ENCODE measurements at regions not wholly inside any gene's neighbourhood (a gene's known extent, or its start where the extent isn't known, plus 50 kb on each side); places are given as distances from the start of the nearest gene placed in this dataset.

DNA sequence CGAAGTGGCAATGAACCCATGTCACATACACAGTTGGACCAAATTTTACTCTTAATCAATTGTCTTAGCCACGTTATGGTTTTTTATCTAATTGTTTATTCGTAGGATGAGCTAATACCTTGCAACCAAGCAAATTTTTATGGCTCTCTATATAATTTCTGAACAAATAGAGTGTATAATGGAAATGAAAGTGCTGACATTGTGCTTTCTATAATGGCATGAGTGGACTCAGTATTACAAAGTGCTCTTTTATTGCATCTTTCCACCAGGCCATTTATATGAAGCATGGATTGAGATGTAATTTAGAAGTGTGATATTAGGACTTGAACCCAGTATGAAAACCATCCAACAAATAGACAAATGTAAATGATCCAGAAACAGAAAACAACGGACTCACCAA lies 1096.0 kb downstream of the DTWD2 start:
- DNase-seq (ENCODE audit: low spot score): no peak

DNA sequence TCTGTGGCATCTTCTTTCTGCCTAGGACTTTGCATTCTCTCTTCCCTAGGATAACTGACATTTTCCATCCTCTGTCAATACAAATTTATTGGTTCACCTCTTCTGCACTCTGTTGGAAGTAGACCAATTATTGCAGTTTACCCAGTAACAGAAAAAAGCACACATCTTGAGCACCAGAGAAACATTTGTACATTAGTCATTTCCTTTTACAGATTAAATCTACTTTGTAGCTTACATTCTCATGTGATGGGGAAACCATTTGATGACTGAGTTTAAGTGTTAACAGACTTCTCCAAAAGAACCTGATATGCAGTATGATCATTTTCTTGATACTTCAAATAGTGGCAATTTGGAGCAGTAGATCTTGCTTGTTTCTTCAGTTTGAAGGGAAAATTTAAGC lies 1098.8 kb downstream of the DTWD2 start:
- DNase-seq (ENCODE audit: low spot score): no peak

DNA sequence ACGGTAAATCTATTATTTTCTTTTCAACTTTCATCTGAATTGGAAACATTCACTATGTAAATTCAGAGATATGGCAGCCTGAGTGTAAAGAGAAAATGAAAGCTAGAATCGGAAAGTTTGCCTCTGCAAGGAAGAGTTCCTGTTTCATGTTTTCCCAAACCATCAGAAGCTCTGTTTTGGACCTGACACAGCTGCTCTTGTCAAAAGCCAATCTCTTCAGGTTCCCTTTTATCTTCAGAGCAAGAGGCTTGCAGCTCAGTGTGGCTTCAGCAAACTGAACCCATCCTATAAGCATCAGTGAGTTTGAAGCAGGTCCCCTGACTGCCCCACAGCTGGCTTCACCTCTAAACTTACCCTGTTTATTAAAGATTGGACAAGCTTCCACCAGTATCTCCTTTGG lies 1099.7 kb downstream of the DTWD2 start:
- no peak for DNase-seq (ENCODE audit: low spot score)

DNA sequence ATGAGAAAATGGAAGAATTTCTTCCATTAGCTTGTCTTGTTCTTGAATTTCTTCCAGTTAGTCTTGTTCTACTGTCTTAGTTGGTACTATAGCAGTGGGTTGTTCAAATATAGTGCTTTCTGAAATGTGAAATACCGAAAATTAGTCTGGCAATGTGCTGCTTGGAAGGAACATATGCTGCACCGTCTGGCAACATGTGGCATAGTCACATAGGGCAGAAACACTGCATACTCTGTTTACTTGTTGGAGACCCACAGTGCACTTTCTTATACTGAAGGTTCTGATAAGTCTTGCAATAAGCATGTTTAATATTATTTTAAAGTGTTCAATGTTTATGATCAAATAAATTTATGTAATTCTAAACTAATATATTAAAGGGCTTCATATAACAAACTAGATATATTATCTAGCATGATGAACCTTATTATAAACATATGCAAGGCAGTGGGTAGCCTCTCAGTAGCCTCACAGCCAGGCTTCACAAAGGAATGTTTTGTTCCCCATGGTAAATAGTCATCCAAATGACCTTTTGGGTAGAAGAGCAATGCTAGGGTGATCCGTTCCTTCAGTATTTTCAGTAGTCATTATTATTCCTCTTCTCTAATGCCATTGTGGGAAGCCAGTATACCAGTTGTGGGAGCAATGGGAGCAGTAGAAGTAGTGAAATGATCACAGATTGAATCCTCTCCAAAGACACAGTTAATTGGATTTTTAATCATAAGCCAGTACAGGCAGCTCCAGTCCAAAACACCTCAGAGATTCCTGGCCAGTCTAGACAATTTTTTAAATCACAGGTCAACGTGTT lies 1106.7 kb downstream of the DTWD2 start:
- DNase-seq (ENCODE audit: low spot score): no peak

DNA sequence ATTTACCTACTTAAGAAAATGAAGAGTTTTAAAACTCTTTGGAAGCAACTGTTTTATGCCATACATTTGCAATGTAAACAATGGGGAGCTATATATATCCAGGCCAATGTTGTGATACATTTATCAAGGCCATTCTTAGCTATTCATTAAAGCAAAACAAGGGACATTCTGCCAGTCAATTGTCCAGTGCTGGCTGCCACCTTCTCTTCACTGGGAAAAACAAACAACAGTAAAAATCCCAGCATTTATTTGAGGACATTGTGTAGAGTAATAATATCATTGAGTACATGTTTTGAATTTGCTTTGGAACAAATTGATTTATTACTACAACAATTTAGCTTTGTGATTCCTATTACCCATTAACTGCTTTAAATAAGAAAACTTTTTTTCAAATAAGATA lies 1107.4 kb downstream of the DTWD2 start:
- no peak for DNase-seq (ENCODE audit: low spot score)

DNA sequence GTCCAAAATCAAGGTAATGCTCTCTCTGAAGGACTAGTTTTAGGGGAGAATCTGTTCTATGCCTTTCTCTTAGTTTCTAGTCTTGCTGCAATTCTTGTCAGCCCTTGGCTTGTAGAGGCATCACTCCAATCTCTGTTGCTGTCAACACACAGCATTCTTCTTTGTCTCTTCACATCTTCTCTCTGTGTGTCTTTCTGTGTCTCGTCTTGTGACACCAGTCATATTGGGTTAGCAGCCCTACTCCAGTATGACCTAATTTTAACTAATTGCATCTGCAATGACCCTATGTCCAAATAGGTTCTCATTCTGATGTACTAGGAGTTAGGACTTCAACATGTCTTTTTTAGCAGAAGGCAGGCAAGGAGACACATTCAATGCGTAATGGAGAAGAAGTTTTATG lies 1110.6 kb downstream of the DTWD2 start:
- DNase-seq (ENCODE audit: low spot score): no peak

DNA sequence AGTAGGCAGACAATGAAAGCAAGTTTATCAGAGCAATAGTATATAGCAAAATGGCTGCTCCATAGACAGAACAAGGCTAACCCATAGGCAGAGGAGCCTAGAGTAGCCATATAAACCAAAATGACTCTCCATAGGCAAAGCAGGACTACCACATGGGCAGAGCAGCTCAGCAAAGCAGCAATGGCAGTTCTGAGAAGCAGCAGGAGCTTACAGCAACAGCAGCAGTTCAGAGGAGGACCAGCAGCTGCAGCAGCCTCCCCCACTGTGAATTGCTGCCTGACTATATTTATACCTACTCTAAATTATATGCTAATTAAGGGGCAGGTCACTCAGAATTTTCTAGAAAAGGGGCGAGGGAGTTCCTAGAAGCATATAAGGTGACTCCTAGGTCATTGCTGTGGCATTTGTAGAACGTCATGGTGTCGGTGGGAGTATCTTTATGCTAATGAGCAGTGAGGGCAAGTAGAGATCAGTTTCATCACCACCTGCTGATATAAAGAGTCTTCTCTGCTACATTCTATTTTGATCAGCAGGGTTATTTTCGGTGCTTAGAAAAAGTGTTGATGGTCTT lies 1115.5 kb downstream of the DTWD2 start:
- no peak for DNase-seq (ENCODE audit: low spot score)

DNA sequence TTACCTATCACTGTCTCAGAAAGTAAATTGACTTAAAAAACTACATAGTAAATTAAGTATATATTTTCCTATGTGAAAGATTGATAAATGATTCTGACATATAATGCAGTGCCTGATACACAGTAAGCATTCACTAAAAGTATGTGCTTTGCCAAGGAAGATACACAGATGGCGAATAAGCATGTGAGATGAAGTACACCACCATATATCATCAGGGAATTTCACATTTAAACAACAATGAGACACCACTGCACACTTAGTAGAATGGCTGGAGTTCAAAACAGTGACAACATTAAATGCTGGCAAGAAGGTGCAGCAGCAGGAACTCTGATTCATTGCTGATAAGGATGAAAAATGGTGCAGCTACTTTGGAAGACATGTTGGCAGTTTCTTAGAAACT lies 1118.8 kb downstream of the DTWD2 start:
- DNase-seq (ENCODE audit: low spot score): no peak

DNA sequence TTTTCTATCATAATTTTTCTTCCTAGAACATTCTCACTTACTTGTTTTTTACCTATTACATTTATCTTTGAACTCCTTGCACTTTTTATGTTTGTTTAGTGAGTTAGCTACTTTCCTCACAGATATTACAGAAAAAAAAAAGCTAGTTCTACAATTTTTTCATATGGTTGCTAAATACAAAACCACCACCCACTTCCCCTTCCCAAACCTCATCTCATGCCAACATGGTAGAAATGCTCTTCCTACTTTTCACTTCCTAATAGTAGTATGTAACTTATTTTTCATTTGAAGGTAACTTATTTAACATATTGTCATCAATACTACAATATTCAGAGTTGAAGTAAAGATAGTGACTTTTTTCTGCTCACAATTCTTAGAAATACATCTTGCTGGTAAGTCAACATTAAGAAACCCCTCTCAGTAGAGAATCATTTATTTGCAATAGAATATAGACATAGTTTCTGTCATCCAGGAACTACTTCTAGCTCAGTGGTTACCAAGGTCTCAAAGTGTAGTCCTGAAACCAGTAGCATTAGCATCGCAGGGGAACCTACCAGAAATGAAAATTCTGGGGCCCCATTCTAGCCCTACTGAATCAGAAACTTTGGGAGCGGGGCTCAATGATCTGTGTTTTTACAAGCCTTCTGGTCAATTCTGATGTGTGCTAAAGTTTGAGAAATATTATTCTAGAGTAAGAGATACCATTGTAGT lies 1124.6 kb downstream of the DTWD2 start:
- no peak for DNase-seq (ENCODE audit: low spot score)

DNA sequence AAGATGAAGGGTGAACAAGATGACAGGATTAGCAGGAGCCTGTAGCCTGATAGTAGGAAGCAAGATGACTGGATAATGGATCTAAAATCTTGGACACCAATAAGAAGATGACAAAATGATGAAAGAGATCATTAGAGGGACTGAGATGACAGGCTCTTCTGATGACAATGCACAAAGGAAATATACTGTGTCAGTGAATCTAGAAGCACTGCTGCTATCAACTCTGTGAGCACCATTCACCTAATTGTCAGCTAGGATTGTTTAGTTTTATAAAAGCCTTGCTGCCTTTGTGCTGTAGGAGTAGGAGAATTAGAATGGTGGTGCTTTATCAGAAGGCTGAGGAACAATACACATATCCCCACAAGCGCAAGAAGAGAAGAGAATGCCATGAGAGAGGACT lies 1127.8 kb downstream of the DTWD2 start:
- no peak for DNase-seq (ENCODE audit: low spot score)

DNA sequence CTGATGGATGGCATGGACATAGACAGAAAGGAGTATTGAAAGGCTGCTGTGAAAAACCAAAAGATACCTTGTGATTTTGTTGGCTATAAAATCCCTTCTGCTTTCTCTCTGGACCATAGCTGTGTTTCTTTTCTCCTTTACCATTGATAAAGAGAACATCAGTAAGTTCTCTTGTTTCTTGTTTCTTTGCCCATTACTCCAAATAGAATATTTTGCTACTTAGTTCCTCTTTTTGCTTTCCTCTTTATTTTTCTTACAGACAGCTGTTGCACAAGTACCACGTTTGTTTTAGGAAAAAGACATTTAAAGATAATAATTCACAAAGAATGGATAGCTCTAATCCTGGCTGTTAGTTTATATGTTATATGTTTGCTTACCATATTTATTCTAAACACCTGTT lies 1129.2 kb downstream of the DTWD2 start:
- no peak for DNase-seq (ENCODE audit: low spot score)

DNA sequence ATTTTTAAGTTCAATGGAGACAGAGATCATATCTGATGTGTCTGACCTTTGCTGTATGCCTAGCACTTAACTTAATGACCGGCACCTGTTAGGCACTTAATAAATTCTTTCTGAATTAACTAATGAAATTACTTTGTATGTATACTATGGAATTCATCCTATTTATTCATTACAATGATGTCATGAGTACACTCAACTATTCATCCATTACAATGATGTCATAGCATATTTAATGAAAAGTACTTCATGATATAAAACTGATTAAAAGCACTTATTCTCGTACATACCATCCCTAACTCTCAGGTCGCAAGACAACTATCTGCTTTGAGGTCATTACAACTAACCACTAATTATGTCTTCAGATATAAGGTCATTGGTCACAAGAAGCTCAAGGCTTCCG lies 1131.6 kb downstream of the DTWD2 start:
- DNase-seq (ENCODE audit: low spot score): no peak

DNA sequence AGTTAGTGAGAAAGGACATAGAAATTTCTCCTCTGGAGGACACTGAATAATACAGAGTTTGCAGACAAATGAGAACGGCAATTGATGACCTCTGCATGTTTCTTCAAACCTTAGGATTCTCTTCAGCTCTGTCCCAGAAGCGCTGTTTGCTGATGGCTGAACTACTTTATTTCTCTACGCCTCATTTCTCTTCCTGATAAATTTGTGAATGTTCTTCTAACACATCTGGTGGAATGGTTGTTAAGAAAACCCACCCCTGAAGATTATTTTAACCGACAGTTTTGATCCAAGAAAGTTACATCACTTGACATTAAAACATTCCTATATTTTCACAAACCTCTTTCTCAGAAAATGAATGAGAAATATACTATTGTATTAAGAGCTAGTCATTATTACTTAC lies 1150.6 kb downstream of the DTWD2 start:
- DNase-seq (ENCODE audit: low spot score): no peak

DNA sequence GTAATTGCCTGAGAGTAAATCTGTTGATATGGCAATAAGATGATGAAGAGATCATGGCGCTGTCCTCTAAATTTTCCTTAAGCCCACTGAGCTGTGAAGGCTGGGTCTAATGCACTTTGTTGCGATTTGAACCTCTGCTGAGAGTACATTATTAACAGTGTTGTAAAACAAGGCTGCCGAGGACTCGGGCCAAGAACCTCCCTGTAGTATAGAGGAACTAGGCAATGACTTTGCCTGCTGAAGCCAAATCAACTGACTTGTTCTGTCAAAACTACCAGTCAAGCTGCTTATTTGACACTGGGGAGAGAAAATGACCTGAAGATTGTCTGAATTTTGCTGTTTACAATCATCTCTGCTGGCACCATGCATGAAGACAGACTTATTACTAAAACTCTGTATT lies 1154.7 kb downstream of the DTWD2 start:
- no peak for DNase-seq (ENCODE audit: low spot score)

DNA sequence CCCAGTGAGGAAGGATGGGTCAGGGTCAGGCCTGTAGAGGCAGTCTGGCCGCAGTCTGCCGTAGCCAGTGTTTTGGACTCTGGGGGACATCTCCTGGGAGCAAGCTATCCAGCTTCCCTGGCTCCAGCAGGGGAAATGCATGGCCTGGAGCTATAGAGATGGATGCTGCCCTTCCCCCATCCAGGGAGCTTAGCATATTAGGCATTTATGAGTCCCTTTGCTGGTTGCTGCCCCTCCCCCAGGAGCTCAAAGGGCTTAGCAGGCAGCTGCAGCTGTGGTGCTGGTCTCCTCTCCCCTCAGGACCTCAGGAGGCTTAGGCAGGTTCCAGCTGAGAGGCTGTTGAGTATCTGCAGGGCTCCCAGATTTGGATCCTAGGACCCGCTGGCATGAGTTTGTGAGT lies 1158.7 kb downstream of the DTWD2 start:
- DNase-seq (ENCODE audit: low spot score): no peak

DNA sequence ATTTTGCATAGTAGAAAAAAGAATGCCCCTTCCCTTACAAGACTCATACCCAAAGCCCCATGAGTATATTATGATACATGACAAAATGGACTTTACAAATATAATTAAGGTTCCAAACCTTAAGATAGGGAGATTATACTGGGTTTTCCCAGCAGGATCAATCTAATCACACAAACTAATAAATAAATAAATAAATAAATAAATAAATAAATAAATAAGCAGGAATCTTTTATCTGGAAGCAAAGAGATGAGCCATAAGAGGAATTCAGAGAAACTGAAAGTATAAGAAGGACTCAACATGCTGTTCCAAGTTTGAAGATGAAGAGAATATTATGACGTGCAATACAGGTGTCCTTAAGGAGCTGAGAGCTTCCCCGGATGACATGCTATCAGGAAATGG lies 1174.5 kb downstream of the DTWD2 start:
- DNase-seq (ENCODE audit: low spot score): no peak

DNA sequence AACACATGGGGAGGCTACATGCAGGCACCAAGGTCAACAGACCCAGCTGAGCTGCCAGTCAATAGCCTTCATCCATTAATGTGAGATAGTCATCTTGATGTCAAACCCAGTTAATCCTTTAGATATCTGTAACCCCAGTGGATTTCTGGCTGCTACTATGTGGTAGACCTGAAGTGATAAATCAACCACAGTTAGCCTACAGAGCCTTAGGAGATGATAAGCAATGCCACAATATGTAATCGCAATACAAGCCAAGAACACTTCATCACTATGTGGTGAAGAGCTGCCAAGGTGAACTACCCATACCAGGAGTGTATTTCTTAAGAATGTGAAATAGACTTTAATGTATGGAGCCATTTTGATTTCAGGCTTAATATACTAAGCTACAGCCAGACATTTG lies 1175.5 kb downstream of the DTWD2 start:
- DNase-seq (ENCODE audit: low spot score): no peak

DNA sequence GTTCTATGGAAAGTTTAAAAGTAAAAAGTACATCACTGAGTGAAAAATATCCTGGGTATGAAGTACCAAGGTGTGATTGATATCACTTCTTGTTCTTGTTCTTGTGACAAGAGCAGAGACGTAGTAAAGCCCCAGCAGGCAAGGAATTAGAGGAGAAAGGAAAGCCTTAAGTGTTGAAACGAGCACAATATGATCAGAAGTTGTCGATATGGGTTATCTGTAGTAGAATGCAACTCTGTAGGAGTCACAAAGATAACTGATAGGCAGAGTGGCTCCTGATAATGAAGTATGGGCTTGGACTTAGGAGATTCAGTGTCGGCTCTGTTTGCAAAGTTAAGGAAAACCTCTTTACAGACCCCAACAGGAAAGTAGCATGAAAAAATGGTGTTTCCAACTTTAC lies 1179.1 kb downstream of the DTWD2 start:
- DNase-seq (ENCODE audit: low spot score): no peak

DNA sequence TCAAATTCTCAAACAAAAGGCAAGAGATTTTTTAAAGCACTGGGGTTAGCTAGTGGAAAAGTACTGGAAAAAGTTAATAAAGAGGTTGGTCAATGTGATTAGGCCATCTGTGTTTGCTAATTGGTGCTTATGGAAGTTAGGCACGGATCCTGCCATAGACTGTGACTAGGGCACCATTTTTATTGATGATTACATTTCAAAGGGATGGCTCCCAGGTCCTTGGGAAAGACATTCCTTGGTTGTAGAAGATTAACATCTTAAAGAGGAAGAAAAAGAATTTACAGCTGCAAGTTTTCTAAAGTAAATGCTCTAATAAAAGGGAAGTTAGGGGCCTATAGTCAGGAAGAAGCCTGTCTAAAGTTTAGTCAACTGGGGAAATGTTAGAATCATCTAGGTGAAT lies 1183.3 kb downstream of the DTWD2 start:
- no peak for DNase-seq (ENCODE audit: low spot score)

DNA sequence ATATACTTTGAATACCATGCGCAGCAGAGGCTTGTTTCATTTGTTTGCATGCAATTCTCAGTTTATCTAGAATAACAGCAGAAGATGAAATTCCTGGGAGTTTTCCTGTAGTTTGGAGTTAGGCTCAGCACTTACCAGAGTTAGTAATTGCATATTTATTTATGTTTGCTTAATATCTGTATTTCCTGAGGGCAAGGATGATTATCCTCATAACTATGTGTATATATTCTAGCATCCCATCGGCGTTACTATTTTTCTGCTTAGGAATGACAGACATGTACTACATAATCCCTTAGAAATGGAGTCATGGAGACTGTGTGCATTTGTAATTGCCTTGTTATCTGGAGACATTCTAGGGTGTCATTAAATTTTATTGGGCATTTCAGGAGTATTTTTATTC lies 1184.8 kb downstream of the DTWD2 start:
- no peak for DNase-seq (ENCODE audit: low spot score)

DNA sequence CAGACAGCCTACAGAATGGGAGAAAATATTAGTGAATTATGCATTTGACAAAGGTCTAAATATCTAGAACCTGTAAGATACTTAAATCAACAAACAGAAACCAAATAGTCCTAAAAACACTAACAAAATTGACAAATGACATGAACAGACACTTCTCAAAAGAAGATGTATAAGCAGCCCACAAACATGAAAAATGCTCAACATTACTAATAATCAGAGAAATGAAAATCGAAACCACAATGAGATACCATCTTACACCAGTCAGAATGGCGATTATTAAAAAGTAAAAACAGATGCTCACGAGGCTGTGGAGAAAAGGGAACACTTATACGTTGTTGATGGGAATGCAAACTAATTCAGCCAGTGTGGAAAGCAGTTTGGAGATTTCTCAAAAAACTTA lies 1186.8 kb downstream of the DTWD2 start:
- no peak for DNase-seq (ENCODE audit: low spot score)

DNA sequence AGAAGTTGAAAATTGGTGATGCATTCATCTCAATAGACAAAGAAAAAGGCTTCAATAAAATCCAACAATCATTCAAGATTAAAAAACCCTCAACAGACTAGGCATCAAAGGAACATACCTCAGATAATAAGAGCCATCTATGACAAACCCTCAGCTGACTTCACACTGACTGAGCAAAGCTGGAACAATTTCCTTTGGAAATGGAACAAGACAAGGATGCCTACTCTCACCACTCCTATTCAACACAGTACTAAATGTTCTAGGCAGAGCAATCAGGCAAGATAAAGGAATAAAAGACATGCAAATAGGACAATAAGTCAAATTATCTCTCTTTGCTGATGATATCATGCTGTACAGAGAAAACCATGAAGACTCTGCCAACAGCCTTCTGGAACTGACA lies 1188.1 kb downstream of the DTWD2 start:
- no peak for DNase-seq (ENCODE audit: low spot score)

DNA sequence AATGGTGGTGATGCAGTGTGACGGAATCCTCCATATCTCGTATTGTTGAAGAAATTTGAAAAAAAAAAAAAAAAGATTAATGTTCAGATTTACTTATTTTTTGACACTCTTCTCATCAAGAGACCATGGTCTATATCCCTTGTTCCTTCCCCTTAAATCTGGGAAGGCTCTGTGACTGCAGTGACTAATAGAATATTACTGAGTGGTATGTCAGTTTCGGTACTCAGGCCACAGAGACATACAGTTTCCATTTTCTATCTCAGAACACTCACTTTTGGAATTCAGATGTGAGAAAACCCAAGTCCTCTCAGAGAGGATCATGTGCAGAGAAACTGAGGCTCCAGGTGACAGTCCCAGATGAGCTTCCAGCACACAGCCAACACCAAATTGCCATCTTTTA lies 1193.5 kb downstream of the DTWD2 start:
- no peak for DNase-seq (ENCODE audit: low spot score)

DNA sequence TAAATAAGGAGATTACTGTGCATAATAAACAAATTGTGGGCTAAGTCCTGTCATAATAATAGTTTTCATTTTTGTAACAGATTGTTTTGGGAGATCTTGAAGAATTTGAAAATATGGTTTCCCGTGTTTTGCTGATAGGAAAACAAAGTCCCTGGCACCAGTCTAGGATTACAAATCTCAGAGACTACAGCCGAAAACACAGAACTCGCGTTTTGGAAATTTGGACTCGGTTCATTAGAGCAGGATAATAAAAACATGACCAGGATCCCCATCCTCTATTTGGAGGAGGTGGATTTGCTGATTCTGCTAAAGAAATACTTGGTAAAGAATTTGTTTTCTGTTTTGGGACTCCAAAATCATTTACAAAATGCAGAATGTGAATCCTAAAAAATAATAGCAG lies 1194.4 kb downstream of the DTWD2 start:
- no peak for DNase-seq (ENCODE audit: low spot score)
